ENCODE measurements at regions not wholly inside any gene's neighbourhood (a gene's known extent, or its start where the extent isn't known, plus 50 kb on each side); places are given as distances from the start of the nearest gene placed in this dataset.
A peak's percentile ranks its signal among the peaks of the same experiment; 100 is the strongest.

DNA sequence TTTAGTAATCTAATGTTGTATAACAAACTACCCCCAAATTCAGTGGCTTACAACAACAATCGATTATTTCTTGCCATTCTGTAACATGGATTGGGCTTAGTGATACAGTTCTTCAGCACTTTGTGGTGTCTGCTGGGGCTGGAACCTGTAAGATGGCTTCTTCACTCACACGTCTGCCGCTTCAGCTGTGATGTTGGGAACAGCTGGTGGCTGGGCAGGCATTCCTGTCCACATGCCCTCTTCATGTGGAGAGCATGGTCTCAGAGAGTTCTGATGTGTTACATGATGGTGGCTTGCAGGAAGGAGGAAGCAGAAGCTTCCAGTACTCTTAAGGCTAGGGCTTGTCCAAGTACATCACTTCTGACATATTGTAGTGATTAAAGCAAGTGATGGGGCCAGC lies 276.9 kb downstream of the PTBP2 start:
- DNase-seq: no peak

DNA sequence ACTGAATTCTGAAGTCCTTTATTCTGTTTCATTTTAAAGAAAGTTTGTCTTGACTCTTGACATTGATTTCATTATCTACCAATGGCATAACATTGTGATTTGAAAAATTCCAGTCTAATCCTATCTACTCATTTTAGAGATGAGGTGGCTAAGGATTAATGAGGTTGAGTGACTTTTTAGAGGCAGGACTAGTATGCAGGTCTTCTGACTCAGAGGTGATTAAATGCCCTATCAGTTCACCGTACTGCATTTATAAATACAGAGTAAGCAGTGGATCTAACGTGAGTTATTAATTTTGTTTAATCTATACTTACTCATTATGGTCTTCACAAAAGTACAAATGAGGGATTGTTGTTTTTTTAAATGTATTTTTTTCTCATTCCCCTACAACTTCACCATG lies 277.6 kb downstream of the PTBP2 start:
- no peak for DNase-seq

DNA sequence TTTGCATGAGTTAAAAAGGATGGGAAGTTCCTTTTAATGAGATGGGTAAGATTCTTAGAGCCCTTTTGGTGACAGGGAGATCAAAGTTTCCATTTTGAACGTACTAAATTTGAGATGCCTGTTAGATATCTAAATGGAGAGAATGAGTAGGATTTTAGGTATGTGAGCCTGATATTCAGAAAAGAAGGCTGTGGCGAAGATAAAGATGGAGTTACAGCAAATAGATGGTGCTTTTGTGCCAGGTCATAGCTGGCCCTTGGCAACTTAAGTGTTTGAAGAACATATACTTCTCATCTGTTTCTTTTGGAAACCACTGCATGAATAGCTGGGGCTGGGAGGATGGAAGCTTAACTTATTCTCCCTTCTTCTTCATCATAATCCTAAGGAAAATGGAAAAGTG lies 282.5 kb downstream of the PTBP2 start:
- no peak for DNase-seq

DNA sequence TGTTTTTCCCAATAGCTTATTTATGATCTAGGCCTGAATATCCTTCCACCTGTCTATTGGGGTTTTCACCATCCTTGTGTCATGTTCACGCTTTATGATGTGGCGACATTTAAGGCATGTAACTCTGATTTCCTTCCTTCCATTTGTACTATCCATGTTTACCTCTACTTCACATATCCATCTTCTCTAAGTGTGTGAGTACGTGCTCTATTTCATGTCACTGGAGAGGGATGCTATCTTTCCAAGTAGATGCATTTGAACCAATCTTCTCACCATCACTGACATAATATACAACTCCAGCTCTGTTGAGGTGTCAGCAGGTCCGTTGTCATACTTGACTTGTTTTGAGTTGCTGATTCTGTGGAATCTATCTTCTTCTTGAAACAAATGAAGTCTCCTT lies 283.2 kb downstream of the PTBP2 start:
- no peak for DNase-seq

DNA sequence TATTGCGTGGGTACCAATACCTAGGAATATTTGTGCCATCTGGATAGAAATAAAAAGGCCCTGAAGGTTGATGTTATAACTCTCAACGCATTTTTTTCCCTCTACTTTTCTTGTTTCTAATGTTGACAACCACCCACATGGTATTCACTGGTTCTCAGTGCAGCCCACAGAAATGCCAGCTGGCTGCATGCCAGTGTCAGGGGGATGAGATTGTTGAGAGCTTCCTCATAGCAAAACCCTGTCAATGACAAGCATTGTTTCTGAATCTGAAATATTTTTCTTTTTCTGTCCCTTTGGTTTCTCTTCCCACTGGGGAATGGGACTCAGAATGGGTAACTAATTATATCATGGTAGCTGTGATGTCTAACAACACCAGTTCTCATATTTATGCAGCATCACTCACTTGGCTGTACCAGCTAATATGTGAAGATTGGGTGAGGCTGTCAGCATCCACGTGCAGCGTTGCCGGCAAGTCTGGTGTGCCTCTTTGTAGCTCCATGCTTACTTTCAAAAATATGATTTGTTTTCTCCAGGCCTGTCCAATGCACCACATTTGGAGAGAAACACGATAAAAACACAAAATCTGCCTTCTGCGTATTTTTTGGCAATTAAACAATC lies 284.6 kb downstream of the PTBP2 start:
- DNase-seq: peak; percentile 97

DNA sequence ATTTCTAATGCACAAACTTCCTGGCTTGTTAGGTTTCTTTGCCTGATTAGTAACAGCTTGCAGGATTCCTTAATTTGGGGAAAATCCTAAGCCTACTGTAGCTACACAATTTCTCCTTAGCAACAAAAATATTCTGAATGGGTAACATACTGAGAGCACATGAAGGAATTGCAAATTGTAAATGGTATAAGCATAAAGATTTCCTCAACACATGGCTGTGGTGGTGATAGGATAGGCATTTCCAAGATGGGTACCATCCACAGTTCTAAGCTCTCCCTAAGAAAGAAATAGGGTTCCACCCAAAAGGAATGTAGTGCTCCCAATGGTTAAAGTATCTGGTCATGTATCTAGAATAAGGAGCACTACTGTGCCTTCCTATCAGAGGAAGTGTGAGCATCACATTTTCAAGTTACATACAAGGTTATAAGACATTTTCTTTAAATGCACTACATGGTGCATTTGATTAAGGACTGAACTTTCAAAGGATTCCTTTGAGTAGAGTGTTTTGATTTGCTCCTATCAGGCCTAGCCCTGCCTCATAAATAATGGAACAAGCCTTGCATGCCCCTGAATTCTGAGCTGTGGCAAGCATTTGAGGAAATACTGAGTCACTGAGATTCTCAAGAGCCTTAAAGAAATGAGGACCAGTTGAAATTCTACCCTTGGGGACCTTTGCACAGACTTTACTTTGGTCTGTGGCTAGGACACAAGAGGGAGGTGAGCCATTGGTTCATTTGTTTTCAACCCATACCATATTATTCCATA lies 286.4 kb downstream of the PTBP2 start:
- peak; percentile 39 for DNase-seq

DNA sequence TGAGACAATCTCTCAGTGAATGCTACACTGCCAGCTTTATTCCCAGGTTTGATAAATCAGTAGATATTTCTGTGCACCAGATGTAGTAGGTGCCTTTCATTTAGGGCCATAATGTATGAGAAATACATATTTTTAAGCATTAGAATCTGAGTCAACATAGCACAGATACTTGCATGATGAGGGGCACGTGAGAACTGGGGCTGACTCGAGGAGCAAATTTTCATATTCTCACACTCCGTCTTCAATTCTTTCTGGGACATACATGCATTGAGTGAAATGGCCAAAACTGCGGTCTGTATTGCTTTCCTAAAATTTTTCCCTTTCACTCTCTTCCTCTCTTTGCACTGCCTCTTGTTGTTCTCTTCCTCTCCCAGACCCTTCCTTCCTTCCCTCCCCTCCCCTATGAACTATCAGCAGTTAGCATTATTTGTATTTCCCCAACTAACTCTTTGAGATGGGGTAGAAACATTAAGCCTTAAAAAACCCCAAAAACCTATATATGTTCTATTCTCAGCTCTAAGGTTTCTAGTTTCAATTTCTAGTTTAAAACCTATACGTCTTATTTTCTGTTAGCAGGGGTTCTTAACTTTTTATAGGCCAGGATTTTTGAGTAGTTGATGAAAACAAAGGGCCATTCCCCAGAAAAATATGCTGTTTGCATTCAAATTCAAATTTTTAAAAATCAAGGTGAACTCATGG lies 289.1 kb downstream of the PTBP2 start:
- peak; percentile 73 for DNase-seq

DNA sequence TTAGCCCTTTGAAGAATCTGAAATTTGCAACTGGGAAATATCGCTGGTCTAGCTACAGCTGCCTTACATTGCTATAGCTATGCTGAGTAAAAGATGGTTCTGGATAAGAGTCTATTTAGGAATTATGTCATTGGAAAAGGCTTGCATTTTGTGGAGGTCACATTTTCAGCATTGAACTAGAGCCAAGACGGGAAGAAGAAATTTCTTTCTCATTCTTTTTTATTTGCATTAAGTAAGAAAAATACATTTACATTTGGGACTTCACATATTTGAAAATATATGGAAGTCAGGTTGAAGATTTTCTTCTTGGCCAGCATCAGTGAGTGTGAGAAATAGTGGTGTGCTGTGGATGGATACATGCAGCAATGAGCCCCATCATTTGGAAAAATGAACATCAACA lies 291.6 kb downstream of the PTBP2 start:
- DNase-seq: no peak

DNA sequence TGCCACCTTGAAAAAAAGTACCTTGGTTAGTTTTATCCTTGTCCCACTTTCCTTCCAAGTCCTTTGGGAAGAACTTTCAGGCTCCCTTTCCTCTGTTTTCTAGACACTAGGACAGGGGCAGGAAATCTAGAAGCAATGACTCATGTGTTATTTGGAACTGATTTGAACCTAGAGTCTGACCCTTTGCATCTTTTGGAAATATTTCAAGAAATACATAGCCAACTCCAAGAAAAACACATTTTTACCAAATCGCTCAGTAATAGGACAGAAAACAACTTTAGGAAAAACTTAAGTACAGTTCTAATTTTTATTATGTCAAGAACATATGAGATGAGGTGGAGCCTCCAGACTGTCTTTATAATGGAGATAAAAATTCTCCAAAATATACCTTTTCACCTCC lies 292.4 kb downstream of the PTBP2 start:
- DNase-seq: peak; percentile 88

DNA sequence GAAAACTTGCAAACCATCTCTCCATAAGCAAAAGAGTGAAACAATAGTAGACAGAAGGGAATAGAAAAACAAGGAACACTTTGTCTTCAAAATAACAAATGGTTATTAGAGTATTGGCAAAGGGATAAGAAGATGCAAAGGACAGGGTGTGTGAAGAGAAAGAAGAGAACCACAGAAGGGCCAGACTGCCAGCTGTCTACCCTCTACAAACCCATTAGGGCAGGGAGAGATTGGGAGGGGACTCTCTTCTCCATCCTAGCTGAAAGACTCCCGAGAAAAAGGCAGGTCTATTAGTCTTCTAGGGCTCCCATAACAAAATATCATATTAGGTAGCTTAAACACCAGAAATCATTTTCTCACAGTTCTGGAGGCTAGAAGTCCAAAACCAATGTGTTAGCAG lies 292.8 kb downstream of the PTBP2 start:
- DNase-seq: no peak

DNA sequence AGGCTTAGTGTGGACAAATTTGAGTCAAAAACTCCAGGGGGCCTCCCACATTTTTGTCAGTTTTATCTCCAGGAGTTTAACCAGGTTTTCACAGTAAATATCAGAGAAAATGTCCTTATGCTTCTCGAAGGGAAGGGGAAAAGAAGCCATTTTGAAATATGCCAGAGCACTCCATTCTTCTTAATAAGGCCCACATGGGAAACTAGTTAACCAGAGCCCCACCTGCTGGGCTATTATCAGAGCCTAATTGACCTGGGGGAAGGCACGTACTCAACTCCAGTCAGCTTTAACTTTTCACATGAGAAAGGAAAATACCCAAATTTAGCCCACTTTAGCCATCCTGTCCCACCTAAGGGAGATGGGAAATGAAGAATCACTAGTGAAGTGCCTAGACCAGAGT lies 296.3 kb downstream of the PTBP2 start:
- no peak for DNase-seq
